CD4-positive, CD25-positive, alpha-beta regulatory T cell (primary cell): ENCODE measurements at regions not wholly inside any gene's neighbourhood (a gene's known extent, or its start where the extent isn't known, plus 50 kb on each side); places are given as distances from the start of the nearest gene placed in this dataset.
A peak's percentile ranks its signal among the peaks of the same experiment; 100 is the strongest.

Experiments used
- ATAC-seq, 2 donors: fragments of 150-1000 bp; cut with Tn5 transposase; one replicate each; pipeline ENCODE4 v1.10.0; 2021; ENCODE audit warnings: low read depth in 2 of 2, moderate number of reproducible peaks in 2 of 2, moderate library complexity in 1 of 2
- DNase-seq, 3 donors: peaks; one replicate each; pipeline versions ENCODE4 v3.0.0 to v3.0.0-alpha.2; 2012 to 2022; ENCODE audit warnings: mixed read lengths in 1 of 3
- H3K27ac ChIP-seq: one replicate; pipeline ENCODE4 v1.7.0; 2013; ENCODE audit warnings: mild to moderate bottlenecking, low read length; ENCODE audit not compliant: insufficient read depth, poor library complexity, severe bottlenecking
- H3K27me3 ChIP-seq: one replicate; pipeline ENCODE4 v1.7.0; 2013; ENCODE audit warnings: low read length; ENCODE audit not compliant: control insufficient read depth, insufficient read depth
- H3K36me3 ChIP-seq: one replicate; pipeline ENCODE4 v1.7.0; 2013; ENCODE audit warnings: mild to moderate bottlenecking, low read length, moderate library complexity; ENCODE audit not compliant: control insufficient read depth, insufficient read depth
- H3K4me1 ChIP-seq: 2 replicates; pipeline ENCODE4 v1.7.0; 2013; ENCODE audit warnings: mild to moderate bottlenecking, low read length; ENCODE audit not compliant: insufficient read depth, control insufficient read depth, poor library complexity, severe bottlenecking
- H3K4me3 ChIP-seq: one replicate; pipeline ENCODE4 v1.7.0; 2013; ENCODE audit warnings: low read depth, mild to moderate bottlenecking, low read length, moderate library complexity
- H3K9me3 ChIP-seq, 2 experiments: 1 replicate in 1 of 2; 2 replicates in 1 of 2; pipeline ENCODE4 v1.7.0; 2013; ENCODE audit warnings: low read length in 2 of 2, mild to moderate bottlenecking in 1 of 2, moderate library complexity in 1 of 2; ENCODE audit not compliant: control insufficient read depth in 2 of 2
- H3K27ac Mint-ChIP-seq, 3 donors: one replicate each; pipeline ENCODE4 v1.8.0; 2020 to 2022; ENCODE audit warnings: mild to moderate bottlenecking in 3 of 3, mixed read lengths in 3 of 3, moderate library complexity in 2 of 3
- H3K27me3 Mint-ChIP-seq: one replicate; pipeline ENCODE4 v1.8.0; 2022; ENCODE audit warnings: mild to moderate bottlenecking, mixed read lengths
- H3K36me3 Mint-ChIP-seq: one replicate; pipeline ENCODE4 v1.8.0; 2020; ENCODE audit warnings: mixed read lengths
- H3K4me1 Mint-ChIP-seq, 4 donors: one replicate each; pipeline ENCODE4 v1.8.0; 2020 to 2022; ENCODE audit warnings: mixed read lengths in 4 of 4, mild to moderate bottlenecking in 1 of 4
- H3K4me3 Mint-ChIP-seq, 4 donors: one replicate each; pipeline ENCODE4 v1.8.0; 2020 to 2022; ENCODE audit warnings: mild to moderate bottlenecking in 4 of 4, mixed read lengths in 4 of 4, moderate library complexity in 3 of 4
- H3K9me3 Mint-ChIP-seq, 7 donors: one replicate each; pipeline ENCODE4 v1.8.0; 2020 to 2022; ENCODE audit warnings: mixed read lengths in 7 of 7, mild to moderate bottlenecking in 3 of 7, moderate library complexity in 2 of 7

DNA sequence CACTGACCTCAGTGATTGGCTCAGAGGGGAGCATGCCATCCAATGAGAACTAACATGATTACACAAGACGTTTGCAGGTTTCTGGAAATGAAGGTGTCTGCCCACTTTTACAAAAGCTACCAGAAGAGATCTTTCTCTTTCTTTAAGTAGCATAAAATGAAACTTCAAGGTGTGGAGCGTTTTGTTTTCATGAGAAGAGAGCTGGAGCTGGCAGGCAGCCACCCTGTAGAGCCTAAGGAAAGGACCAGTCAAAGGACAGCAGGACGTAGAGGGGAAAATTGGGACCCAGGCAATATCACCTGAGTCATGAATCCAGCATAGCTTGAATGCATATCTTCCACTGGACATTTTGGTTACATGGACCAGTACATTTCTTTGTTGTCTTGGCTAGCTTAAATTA lies 331.0 kb downstream of the EPHA4 start:
- H3K9me3 Mint-ChIP-seq: peaks cover 0 to 3% (median 0%) of the 10 kb centered on the region in 7 donors
- no peak overlapping the region for H3K27ac Mint-ChIP-seq
- Histone ChIP-seq H3K4me1 (no peaks in the 10 kb centered on the region), H3K36me3 (no peaks in the 10 kb centered on the region), H3K27me3 (no peaks in the 10 kb centered on the region), H3K9me3 (no peaks in the 10 kb centered on the region), H3K27ac (no peak overlapping the region), H3K4me3 (no peak overlapping the region)
- H3K4me1 Mint-ChIP-seq: no peaks in the 10 kb centered on the region
- H3K27me3 Mint-ChIP-seq: no peaks in the 10 kb centered on the region
- no peak for DNase-seq
- no peak for ATAC-seq
- no peaks in the 10 kb centered on the region for H3K36me3 Mint-ChIP-seq
- H3K4me3 Mint-ChIP-seq: no peak overlapping the region

DNA sequence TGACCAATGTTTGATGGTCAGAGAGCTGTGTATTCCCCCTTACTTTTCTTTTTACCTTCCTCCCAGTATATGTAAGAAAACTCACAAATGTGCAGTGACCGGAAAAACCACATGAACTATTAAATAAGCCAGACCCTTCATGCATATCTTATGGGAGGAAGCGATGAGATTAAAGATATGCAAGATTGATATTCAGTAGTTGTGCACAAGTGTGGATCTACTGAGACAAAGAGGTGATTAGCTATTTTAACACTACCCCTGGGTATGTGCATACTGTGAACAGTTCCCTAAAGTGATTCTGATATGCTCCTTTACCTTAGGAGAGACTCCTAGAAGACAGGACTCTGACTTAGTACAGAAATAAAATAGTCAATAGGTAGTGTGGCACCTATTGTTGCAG lies 328.3 kb downstream of the EPHA4 start:
- Histone ChIP-seq H3K4me3 (no peak overlapping the region), H3K27ac (no peak overlapping the region), H3K36me3 (no peaks in the 10 kb centered on the region), H3K4me1 (no peaks in the 10 kb centered on the region), H3K9me3 (no peaks in the 10 kb centered on the region), H3K27me3 (no peaks in the 10 kb centered on the region)
- Mint-ChIP-seq H3K4me3 (no peak overlapping the region), H3K4me1 (no peaks in the 10 kb centered on the region), H3K27me3 (no peaks in the 10 kb centered on the region), H3K9me3 (peaks cover 0 to 3% (median 0%) of the 10 kb centered on the region in 7 donors), H3K36me3 (no peaks in the 10 kb centered on the region), H3K27ac (no peak overlapping the region)
- ATAC-seq (no peak), DNase-seq (no peak)

DNA sequence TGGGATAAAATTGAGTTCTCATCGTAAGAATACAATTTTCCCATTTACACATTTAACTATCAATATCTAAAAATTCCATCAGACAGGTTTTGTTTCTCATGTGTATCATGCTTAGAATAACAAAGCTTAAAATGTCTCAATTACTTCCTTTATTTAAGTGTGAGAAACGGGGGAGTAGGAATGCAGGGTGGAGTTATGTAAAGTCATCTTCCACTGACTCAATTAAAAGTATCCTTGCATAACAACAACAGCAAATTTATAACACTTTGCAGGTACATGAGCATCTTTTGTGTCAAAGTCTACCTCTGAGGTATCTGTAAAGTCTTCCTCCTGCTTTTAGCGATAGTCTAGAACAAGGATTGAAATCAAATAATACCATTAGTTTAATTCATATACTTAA lies 327.1 kb downstream of the EPHA4 start:
- H3K4me3 ChIP-seq: no peak overlapping the region
- no peaks in the 10 kb centered on the region for H3K27me3 ChIP-seq
- Mint-ChIP-seq H3K36me3 (no peaks in the 10 kb centered on the region), H3K4me3 (no peak overlapping the region), H3K27ac (no peak overlapping the region), H3K4me1 (no peaks in the 10 kb centered on the region), H3K9me3 (peaks cover 0 to 4% (median 1%) of the 10 kb centered on the region in 7 donors), H3K27me3 (no peaks in the 10 kb centered on the region)
- ATAC-seq (no peak), DNase-seq (no peak)
- H3K9me3 ChIP-seq: no peaks in the 10 kb centered on the region
- no peaks in the 10 kb centered on the region for H3K4me1 ChIP-seq
- no peaks in the 10 kb centered on the region for H3K36me3 ChIP-seq
- H3K27ac ChIP-seq: no peak overlapping the region

DNA sequence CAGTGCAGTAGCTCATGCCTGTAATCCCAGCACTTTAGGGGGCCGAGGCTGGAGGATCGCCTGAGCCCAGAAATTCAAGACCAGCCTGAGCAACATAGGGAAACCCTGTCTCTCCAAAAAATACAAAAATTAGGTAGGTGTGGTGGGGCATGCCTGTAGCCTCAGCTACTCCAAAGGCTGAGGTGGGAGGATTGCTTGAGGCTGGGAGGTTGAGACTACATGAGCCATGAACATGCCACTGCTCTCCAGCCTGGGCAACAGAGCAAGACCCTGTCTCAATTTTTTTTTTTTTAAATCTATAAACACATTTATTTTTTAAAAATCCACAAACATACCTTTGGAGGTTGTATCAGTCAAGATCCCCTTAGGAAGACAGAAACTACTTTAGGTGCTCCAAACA lies 326.3 kb downstream of the EPHA4 start:
- Histone ChIP-seq H3K36me3 (no peaks in the 10 kb centered on the region), H3K4me3 (no peak overlapping the region), H3K4me1 (no peaks in the 10 kb centered on the region), H3K27me3 (no peaks in the 10 kb centered on the region), H3K27ac (no peak overlapping the region), H3K9me3 (no peaks in the 10 kb centered on the region)
- Mint-ChIP-seq H3K36me3 (no peaks in the 10 kb centered on the region), H3K27me3 (no peaks in the 10 kb centered on the region), H3K9me3 (peaks cover 0 to 6% (median 1%) of the 10 kb centered on the region in 7 donors), H3K4me3 (no peak overlapping the region), H3K4me1 (no peaks in the 10 kb centered on the region), H3K27ac (no peak overlapping the region)
- no peak for ATAC-seq
- DNase-seq: no peak

DNA sequence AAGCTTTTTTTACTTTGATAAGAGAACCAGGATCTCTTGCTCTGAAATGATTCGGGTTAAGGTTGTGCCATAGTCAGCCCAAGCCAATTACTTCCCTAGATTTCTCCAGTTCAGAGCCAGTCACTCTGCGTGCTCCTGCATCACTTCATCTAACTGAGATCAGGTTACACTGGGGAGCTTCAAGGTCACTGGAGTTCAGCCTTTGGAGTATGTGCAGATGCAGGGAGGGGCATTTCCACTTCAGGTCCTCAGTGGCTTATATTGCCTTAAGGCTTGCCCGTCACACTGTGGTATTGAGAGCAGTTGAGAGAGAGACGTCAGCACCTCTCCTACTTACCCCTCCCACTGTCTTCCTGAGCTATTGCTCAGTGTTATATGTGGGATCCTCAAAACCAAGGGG lies 317.8 kb downstream of the EPHA4 start:
- H3K4me3 ChIP-seq: no peak overlapping the region
- H3K4me1 ChIP-seq: no peaks in the 10 kb centered on the region
- Mint-ChIP-seq H3K27me3 (no peaks in the 10 kb centered on the region), H3K27ac (no peak overlapping the region), H3K9me3 (peaks cover 0 to 10% (median under 1%) of the 10 kb centered on the region in 7 donors), H3K36me3 (no peaks in the 10 kb centered on the region), H3K4me1 (no peaks in the 10 kb centered on the region), H3K4me3 (no peak overlapping the region)
- no peak for ATAC-seq
- H3K9me3 ChIP-seq: no peaks in the 10 kb centered on the region
- no peak for DNase-seq
- no peak overlapping the region for H3K27ac ChIP-seq
- no peaks in the 10 kb centered on the region for H3K36me3 ChIP-seq
- H3K27me3 ChIP-seq: no peaks in the 10 kb centered on the region

GRCh38 chr2:221255862-221256261 lies 316.2 kb downstream of the EPHA4 start:
- H3K4me1 ChIP-seq: no peaks in the 10 kb centered on the region
- no peaks in the 10 kb centered on the region for H3K36me3 ChIP-seq

DNA sequence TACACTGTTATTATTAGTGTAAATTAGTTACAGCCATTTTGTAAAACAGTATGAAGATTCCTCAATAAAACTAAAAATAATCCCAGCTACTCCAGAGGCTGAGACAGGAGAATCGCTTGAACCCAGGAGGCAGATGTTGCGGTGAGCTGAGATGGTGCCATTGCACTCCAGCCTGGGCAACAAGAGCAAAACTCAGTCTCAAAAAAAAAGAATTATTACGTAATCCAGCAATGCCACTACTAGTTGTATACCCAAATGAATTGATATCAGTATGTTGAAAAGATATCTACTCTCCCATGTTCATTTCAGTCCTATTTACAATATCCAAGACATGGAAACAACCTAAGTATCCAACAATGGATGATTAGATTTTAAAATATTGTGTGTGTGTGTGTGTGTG lies 313.6 kb downstream of the EPHA4 start:
- H3K36me3 Mint-ChIP-seq: no peaks in the 10 kb centered on the region
- no peak for ATAC-seq

More at GRCh38 chr2:221255862-221256261, 316.2 kb downstream of the EPHA4 start:
- Mint-ChIP-seq H3K9me3 (peaks cover 0 to 10% (median 0%) of the 10 kb centered on the region in 7 donors), H3K4me3 (no peak overlapping the region), H3K36me3 (no peaks in the 10 kb centered on the region), H3K4me1 (no peaks in the 10 kb centered on the region), H3K27me3 (no peaks in the 10 kb centered on the region), H3K27ac (no peak overlapping the region)
- ATAC-seq (no peak), DNase-seq (no peak)
- H3K4me3 ChIP-seq: no peak overlapping the region
- H3K27ac ChIP-seq: no peak overlapping the region
- H3K27me3 ChIP-seq: no peaks in the 10 kb centered on the region
- H3K9me3 ChIP-seq: no peaks in the 10 kb centered on the region

GRCh38 chr2:221262651-221263050 lies 309.5 kb downstream of the EPHA4 start:
- no peak for ATAC-seq
- peak overlapping the region in 1 of 3 donors; percentile 3 for H3K27ac Mint-ChIP-seq
- H3K4me3 Mint-ChIP-seq: no peak overlapping the region
- H3K27me3 ChIP-seq: no peaks in the 10 kb centered on the region
- no peaks in the 10 kb centered on the region for H3K9me3 Mint-ChIP-seq
- H3K27ac ChIP-seq: no peak overlapping the region
- H3K9me3 ChIP-seq: no peaks in the 10 kb centered on the region
- H3K36me3 ChIP-seq: no peaks in the 10 kb centered on the region
- no peaks in the 10 kb centered on the region for H3K4me1 Mint-ChIP-seq
- no peak overlapping the region for H3K4me3 ChIP-seq
- H3K4me1 ChIP-seq: no peaks in the 10 kb centered on the region
- no peaks in the 10 kb centered on the region for H3K36me3 Mint-ChIP-seq
- peaks cover 4% of the 10 kb centered on the region for H3K27me3 Mint-ChIP-seq
- DNase-seq: no peak

More for the DNA sequence above, 313.6 kb downstream of the EPHA4 start:
- Histone ChIP-seq H3K4me1 (no peaks in the 10 kb centered on the region), H3K27ac (no peak overlapping the region), H3K9me3 (no peaks in the 10 kb centered on the region), H3K4me3 (no peak overlapping the region), H3K36me3 (no peaks in the 10 kb centered on the region), H3K27me3 (no peaks in the 10 kb centered on the region)
- no peaks in the 10 kb centered on the region for H3K4me1 Mint-ChIP-seq
- no peak for DNase-seq
- no peak overlapping the region for H3K4me3 Mint-ChIP-seq
- H3K27ac Mint-ChIP-seq: no peak overlapping the region
- peaks cover 0 to 10% (median 0%) of the 10 kb centered on the region in 7 donors for H3K9me3 Mint-ChIP-seq
- H3K27me3 Mint-ChIP-seq: peaks cover under 1% of the 10 kb centered on the region
